ENCODE measurements at regions not wholly inside any gene's neighbourhood (a gene's known extent, or its start where the extent isn't known, plus 50 kb on each side); places are given as distances from the start of the nearest gene placed in this dataset.

DNA sequence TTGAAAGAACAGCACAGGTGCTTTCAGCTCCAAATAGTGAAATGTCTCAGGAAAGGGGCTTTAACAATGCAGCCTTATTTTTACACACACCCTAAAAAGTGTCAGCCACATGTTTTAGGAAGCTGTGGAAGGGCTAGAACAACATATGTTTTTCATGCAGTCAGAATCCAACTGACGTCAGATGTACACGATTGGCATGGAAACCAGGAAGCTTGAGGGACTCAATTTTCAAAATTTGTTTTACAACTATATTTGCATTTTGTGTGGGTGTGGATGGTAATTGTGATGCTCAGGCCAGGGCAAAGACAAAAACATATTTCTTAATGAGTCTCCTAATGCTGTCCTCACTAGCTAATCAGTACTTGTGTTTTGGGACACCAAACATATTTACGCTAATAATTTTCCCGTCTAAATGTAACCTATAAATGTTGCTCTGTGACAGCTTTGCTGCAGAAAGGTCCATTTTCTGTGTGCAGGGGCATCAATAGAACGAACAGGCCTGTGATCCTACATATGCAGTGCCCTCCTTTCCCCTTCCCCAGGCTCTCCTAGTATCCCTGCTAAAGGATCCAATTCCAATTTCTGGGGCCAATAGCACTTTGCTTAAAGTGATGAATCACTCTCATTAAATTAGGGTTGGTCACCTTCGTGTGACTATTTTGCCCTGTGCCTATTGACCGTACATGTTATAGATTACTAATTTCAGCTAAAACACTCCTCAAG lies 434.0 kb upstream of the CDH5 start:
- no peaks in the 10 kb centered on the region for H3K9me3 ChIP-seq (ENCODE audit: severe bottlenecking)
- DNase-seq (ENCODE audit: low spot score), result no peak
- TF ChIP-seq CTCF (IDR thresholded peaks at IDR 0.05; ENCODE audit: poor library complexity, severe bottlenecking), result no peak
- H3K4me1 ChIP-seq (ENCODE audit: insufficient read depth, poor library complexity, severe bottlenecking), result no peaks in the 10 kb centered on the region
- no peaks in the 10 kb centered on the region for H3K36me3 ChIP-seq (ENCODE audit: low read depth)
- no peak for ATAC-seq (ENCODE audit: low read depth)
- H3K27me3 ChIP-seq (ENCODE audit: insufficient read depth, poor library complexity, severe bottlenecking), result no peaks in the 10 kb centered on the region
- no peak overlapping the region for H3K27ac ChIP-seq (ENCODE audit: poor library complexity, severe bottlenecking)
- no peak overlapping the region for H3K4me3 ChIP-seq (ENCODE audit: severe bottlenecking)

DNA sequence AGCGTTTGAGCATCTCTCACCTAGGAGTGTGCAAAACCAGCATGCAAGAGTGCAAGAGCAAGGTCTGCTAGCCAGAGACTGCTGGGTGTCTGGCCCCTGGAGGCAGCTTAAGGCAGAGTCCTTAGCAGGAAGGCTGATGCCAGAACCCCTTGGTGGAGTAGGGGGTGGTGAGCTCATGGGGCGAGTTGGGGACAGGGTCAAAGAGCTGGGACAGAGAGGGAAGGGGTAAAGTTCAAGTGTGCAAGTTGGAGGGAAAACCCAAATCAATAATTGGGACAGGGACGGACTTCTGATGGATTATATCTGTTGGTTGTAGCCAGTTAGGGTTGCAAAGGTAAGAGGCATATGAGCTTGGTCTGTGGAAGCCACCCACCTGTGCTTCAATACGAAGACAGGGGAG lies 443.6 kb upstream of the CDH5 start:
- H3K9me3 ChIP-seq (ENCODE audit: severe bottlenecking), result no peaks in the 10 kb centered on the region
- DNase-seq (ENCODE audit: low spot score) (no peak), ATAC-seq (ENCODE audit: low read depth) (no peak)
- H3K36me3 ChIP-seq (ENCODE audit: low read depth), result no peaks in the 10 kb centered on the region
- TF ChIP-seq CTCF (IDR thresholded peaks at IDR 0.05; ENCODE audit: poor library complexity, severe bottlenecking), result no peak
- H3K4me1 ChIP-seq (ENCODE audit: insufficient read depth, poor library complexity, severe bottlenecking), result no peaks in the 10 kb centered on the region
- no peak overlapping the region for H3K27ac ChIP-seq (ENCODE audit: poor library complexity, severe bottlenecking)
- no peaks in the 10 kb centered on the region for H3K27me3 ChIP-seq (ENCODE audit: insufficient read depth, poor library complexity, severe bottlenecking)
- H3K4me3 ChIP-seq (ENCODE audit: severe bottlenecking), result no peak overlapping the region

DNA sequence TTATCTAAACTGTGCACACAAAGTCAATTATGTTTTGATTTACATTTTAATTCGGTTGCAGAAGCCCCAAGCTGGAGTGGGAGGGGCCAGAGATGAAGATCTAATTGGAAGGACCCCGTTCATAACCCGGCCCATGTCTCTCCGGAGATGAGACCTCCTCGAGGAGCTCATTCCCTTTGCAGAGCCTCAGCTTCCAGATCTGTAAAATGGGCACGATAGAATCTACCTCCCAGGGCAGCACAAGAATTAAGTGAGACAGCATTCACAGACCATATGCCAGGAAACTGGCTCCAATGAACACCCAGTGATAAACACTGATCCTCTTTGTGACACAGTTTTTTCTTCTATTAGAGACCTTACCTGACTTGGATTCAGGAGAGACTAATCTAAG lies 446.5 kb upstream of the CDH5 start:
- Histone ChIP-seq H3K9me3 (ENCODE audit: severe bottlenecking) (no peaks in the 10 kb centered on the region), H3K27me3 (ENCODE audit: insufficient read depth, poor library complexity, severe bottlenecking) (no peaks in the 10 kb centered on the region), H3K4me3 (ENCODE audit: severe bottlenecking) (no peak overlapping the region), H3K27ac (ENCODE audit: poor library complexity, severe bottlenecking) (no peak overlapping the region), H3K36me3 (ENCODE audit: low read depth) (no peaks in the 10 kb centered on the region), H3K4me1 (ENCODE audit: insufficient read depth, poor library complexity, severe bottlenecking) (no peaks in the 10 kb centered on the region)
- ATAC-seq (ENCODE audit: low read depth) (no peak), DNase-seq (ENCODE audit: low spot score) (no peak)
- TF ChIP-seq CTCF (IDR thresholded peaks at IDR 0.05; ENCODE audit: poor library complexity, severe bottlenecking), result no peak

DNA sequence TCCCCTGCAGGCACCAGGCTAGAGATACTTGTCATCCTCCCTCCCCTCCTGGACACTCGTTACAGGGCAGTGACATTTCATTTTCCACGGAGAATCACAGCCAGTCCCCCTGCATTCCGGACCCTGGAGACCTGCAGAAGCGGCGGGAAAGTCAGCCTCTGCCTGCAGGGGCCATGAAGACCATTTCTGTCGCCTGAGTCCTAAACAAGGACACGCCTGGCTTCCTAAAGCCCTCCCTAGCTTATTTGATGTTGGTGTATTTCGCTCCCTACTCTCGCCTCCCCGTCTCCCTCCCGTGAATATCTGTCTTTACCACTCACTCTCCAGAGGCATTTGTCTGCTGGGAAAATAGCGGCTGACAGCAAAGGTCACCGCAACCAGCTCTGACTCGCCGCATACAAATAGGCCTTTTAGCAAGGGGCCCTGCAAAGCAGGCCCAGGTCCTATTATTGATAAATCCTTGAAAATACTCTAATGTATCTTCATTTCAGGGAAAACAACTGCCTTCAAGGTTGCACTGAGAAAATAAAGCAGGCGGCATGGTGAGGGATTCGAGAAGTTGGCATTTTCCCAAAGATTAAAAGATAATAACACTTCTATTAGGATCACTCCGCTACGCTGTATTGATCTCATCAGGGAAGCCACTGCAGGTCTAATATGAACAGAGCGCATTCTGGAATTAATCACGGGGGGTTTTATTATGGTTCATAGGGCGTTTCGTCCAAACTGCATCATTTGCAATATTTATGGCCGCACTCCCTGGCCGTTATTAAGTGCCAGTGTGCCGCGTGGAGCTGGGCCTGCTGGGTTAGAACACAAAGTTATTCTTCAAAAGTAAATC lies 447.1 kb upstream of the CDH5 start:
- Histone ChIP-seq H3K9me3 (ENCODE audit: severe bottlenecking) (no peaks in the 10 kb centered on the region), H3K4me3 (ENCODE audit: severe bottlenecking) (no peak overlapping the region), H3K4me1 (ENCODE audit: insufficient read depth, poor library complexity, severe bottlenecking) (no peaks in the 10 kb centered on the region), H3K27me3 (ENCODE audit: insufficient read depth, poor library complexity, severe bottlenecking) (no peaks in the 10 kb centered on the region), H3K36me3 (ENCODE audit: low read depth) (no peaks in the 10 kb centered on the region), H3K27ac (ENCODE audit: poor library complexity, severe bottlenecking) (no peak overlapping the region)
- DNase-seq (ENCODE audit: low spot score) (no peak), ATAC-seq (ENCODE audit: low read depth) (no peak)
- no peak for TF ChIP-seq CTCF (IDR thresholded peaks at IDR 0.05; ENCODE audit: poor library complexity, severe bottlenecking)

DNA sequence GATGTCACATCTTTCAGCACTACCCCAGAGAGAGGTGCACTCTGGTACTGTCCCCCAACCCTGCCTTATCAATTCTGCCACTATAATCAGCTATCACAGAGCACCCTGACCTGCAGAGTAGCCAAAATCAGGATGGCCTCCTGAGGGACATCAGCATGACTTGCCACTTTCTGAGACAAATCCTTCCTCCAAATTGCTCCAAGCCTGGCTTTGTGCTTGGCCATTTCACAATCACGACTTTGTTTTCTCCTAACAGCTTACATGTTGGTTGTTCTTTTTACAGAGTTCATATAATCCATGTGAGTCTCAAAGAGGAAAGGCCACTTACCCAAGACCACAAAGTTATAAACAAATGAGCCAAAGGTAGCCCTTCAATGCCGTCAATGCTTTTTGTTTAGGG lies 449.0 kb upstream of the CDH5 start:
- ATAC-seq (ENCODE audit: low read depth) (no peak), DNase-seq (ENCODE audit: low spot score) (no peak)
- H3K9me3 ChIP-seq (ENCODE audit: severe bottlenecking), result no peaks in the 10 kb centered on the region
- no peak overlapping the region for H3K4me3 ChIP-seq (ENCODE audit: severe bottlenecking)
- no peaks in the 10 kb centered on the region for H3K4me1 ChIP-seq (ENCODE audit: insufficient read depth, poor library complexity, severe bottlenecking)
- no peaks in the 10 kb centered on the region for H3K36me3 ChIP-seq (ENCODE audit: low read depth)
- no peak overlapping the region for H3K27ac ChIP-seq (ENCODE audit: poor library complexity, severe bottlenecking)
- TF ChIP-seq CTCF (IDR thresholded peaks at IDR 0.05; ENCODE audit: poor library complexity, severe bottlenecking), result no peak
- no peaks in the 10 kb centered on the region for H3K27me3 ChIP-seq (ENCODE audit: insufficient read depth, poor library complexity, severe bottlenecking)
